HepG2 (cell line): ENCODE measurements at regions not wholly inside any gene's neighbourhood (a gene's known extent, or its start where the extent isn't known, plus 50 kb on each side); places are given as distances from the start of the nearest gene placed in this dataset.

Source experiments
- ATAC-seq: fragments of 200-7000 bp; cut with Tn5 transposase; 3 replicates; pipeline ENCODE4 v1.9.1; 2020; ENCODE audit warnings: mild to moderate bottlenecking, moderate library complexity
- BruUV-seq: library from RNA; stranded (reverse); fragments of 400-500 nt; replicated peaks from 2 replicates; lab custom pipeline; 2021; lab: Mats Ljungman, UMichigan
- CTCF ChIA-PET: fragments of 300-600 bp; formaldehyde crosslinking; extraction: SDS; loops from one replicate; lab custom pipeline; 2021; ENCODE audit warnings: low total read pairs, inconsistent platforms, low intra/inter-chr PET ratio; lab: Yijun Ruan, JAX
- POLR2A ChIA-PET: fragments of 350-600 bp; sonication (Branson Sonifier 250); formaldehyde crosslinking; loops from one replicate; lab custom pipeline; 2020; ENCODE audit warnings: antibody characterized with exemption, inconsistent platforms; lab: Yijun Ruan, JAX
- DNase-seq: peaks from one replicate; pipeline ENCODE4 v3.0.0-alpha.2; 2015; ENCODE audit warnings: low spot score
- FAIRE-seq: peaks from 3 replicates; lab custom pipeline; 2011; peaks lifted over from hg19 to GRCh38; lab: Jason Lieb, UNC
- H2AFZ ChIP-seq: one replicate; pipeline ENCODE4 v1.6.1; 2011; ENCODE audit warnings: low read length, inconsistent platforms
- H3K27ac ChIP-seq: fragments of 300-600 bp; 3 replicates; pipeline ENCODE4 v1.8.0; 2011; ENCODE audit warnings: mixed run types, mild to moderate bottlenecking, mixed read lengths, low read length, inconsistent platforms; ENCODE audit not compliant: insufficient read depth; ENCODE audit errors: extremely low read length
- H3K27me3 ChIP-seq, 2 experiments: fragments of 200-600 bp in 1 of 2; 2 replicates in 1 of 2; 3 replicates in 1 of 2; pipeline versions ENCODE4 v1.6.0 to v1.8.0; 2011; ENCODE audit warnings: low read length in 2 of 2, mild to moderate bottlenecking in 2 of 2, moderate library complexity in 2 of 2, inconsistent platforms in 1 of 2; ENCODE audit not compliant: insufficient read depth in 2 of 2, control insufficient read depth in 1 of 2
- H3K36me3 ChIP-seq, 2 experiments: fragments of 200-600 bp in 1 of 2; replicated peaks in 1 of 2; 2 replicates in 1 of 2; 3 replicates in 1 of 2; pipeline versions ENCODE4 v1.5.1 to v1.8.0; 2011; ENCODE audit warnings: low read length in 2 of 2, inconsistent platforms in 1 of 2; ENCODE audit not compliant: insufficient read depth in 2 of 2, control insufficient read depth in 1 of 2
- H3K4me1 ChIP-seq: 2 replicates; pipeline ENCODE4 v1.5.1; 2012; ENCODE audit warnings: low read length, inconsistent platforms; ENCODE audit not compliant: insufficient read depth
- H3K4me2 ChIP-seq: 2 replicates; pipeline ENCODE4 v1.6.0; 2011; ENCODE audit warnings: low read depth, low read length, inconsistent platforms
- H3K4me3 ChIP-seq, 3 experiments: fragments of 200-600 bp in 1 of 3; sonication (generic), shearing (Covaris generic) in 1 of 3; replicated peaks in 1 of 3; 2 replicates each; pipeline ENCODE4 v1.5.1; 2011 to 2016; ENCODE audit warnings: low read length in 3 of 3, inconsistent platforms in 2 of 3, low read depth in 2 of 3, mild to moderate bottlenecking in 2 of 3, control low read depth in 1 of 3, mixed read lengths in 1 of 3; ENCODE audit not compliant: insufficient read depth in 1 of 3
- H3K79me2 ChIP-seq: one replicate; pipeline ENCODE4 v1.6.1; 2011; ENCODE audit warnings: low read length, inconsistent platforms; ENCODE audit not compliant: insufficient read depth
- H3K9ac ChIP-seq: 2 replicates; pipeline ENCODE4 v1.6.0; 2011; ENCODE audit warnings: mild to moderate bottlenecking, low read depth, low read length, inconsistent platforms; ENCODE audit not compliant: insufficient read depth
- H3K9me3 ChIP-seq: 2 replicates; pipeline ENCODE4 v1.5.1; 2012; ENCODE audit warnings: mild to moderate bottlenecking, low read length
- H4K20me1 ChIP-seq: 2 replicates; pipeline ENCODE4 v1.6.0; 2011; ENCODE audit warnings: inconsistent platforms, mild to moderate bottlenecking, low read length, moderate library complexity; ENCODE audit not compliant: insufficient read depth
- CHD4 ChIP-seq: fragments of 200-600 bp; sonication (generic); IDR thresholded peaks from 2 replicates; pipeline ENCODE4 v1.7.0; 2017; ENCODE audit warnings: mild to moderate bottlenecking, low read length, borderline replicate concordance
- E2F5 ChIP-seq: sonication (generic); formaldehyde crosslinking; conservative IDR thresholded peaks from 2 replicates; pipeline ENCODE4 v1.4.0; 2020; ENCODE audit warnings: missing genetic modification reagents
- KAT8 ChIP-seq: IDR thresholded peaks from 2 replicates; pipeline ENCODE4 v1.6.1; 2016; ENCODE audit warnings: missing genetic modification reagents, missing compliant biosample characterization
- MTA3 ChIP-seq: sonication (generic); formaldehyde crosslinking; IDR thresholded peaks from 2 replicates; pipeline ENCODE4 v1.4.0; 2020; ENCODE audit warnings: missing genetic modification reagents
- NFE2L2 ChIP-seq: fragments of 150-350 bp; IDR thresholded peaks from 2 replicates; pipeline ENCODE4 v1.6.1; 2014; ENCODE audit warnings: low read length
- NRL ChIP-seq: sonication (generic); formaldehyde crosslinking; IDR thresholded peaks from 2 replicates; pipeline ENCODE4 v1.5.0; 2020; ENCODE audit warnings: missing genetic modification reagents, mild to moderate bottlenecking, moderate library complexity, borderline replicate concordance
- PLSCR1 ChIP-seq: sonication (generic); formaldehyde crosslinking; IDR thresholded peaks from 2 replicates; pipeline ENCODE4 v1.5.0; 2020; ENCODE audit warnings: missing genetic modification reagents, mild to moderate bottlenecking, borderline replicate concordance
- SRY ChIP-seq: sonication (generic); formaldehyde crosslinking; IDR thresholded peaks from 2 replicates; pipeline ENCODE4 v1.8.0; 2022; ENCODE audit warnings: mild to moderate bottlenecking, missing genetic modification reagents
- ZBTB46 ChIP-seq: sonication (generic); formaldehyde crosslinking; IDR thresholded peaks from 2 replicates; pipeline ENCODE4 v1.4.0; 2020; ENCODE audit warnings: mild to moderate bottlenecking, missing genetic modification reagents, borderline replicate concordance
- ZNF253 ChIP-seq: sonication (generic); formaldehyde crosslinking; IDR thresholded peaks from 2 replicates; pipeline ENCODE4 v1.8.0; 2022; ENCODE audit warnings: mild to moderate bottlenecking, missing genetic modification reagents, borderline replicate concordance
- WGBS: methylation state at CpG from one replicate; pipeline ENCODE4 v1.1.6; 2017; ENCODE audit warnings: low lambda C conversion rate; 5-methylcytosine and 5-hydroxymethylcytosine counted together
- in situ Hi-C: cut with HindIII; loops from 2 replicates; pipeline ENCODE4 v1.10.0; 2017; ENCODE audit warnings: low pct_unique_long_range_greater_than_20kb; ENCODE audit not compliant: extremely low pct_ligation_motif_present
- intact Hi-C: fragments of 100-400 bp; cut with micrococcal nuclease; formaldehyde crosslinking; loops from one replicate; pipeline ENCODE4 v1.10.0; 2022; ENCODE audit not compliant: unreplicated experiment

DNA sequence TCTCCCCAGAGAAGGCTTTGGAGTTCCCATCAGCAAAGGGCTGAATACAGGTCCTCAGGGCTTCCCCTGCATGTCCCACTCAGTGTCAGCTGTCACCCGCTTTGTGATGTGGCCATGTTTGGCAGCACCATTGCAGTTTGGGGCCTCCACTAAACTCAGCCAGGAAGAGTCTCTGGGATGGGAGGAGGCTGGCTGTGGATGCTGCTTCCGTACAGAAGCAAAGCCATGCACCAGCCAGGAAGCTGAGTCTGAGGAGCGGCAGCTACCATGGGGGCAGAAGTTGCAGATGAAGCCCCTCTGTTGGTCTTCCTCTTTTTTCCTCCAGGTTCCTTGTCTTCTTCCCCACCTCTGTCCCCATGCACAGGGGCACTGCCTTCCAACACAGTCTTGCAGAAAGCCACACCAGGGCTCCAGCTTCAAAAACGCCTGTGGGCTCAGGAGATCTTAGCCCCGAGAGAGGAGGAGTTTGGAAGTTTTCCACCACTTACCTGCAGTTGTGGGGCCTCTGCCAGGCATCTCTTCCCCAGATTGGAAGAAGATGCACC, 416.8 kb downstream of the NPHP4 start:
- in situ Hi-C loops (no loop called here), intact Hi-C loops (no loop called here)
- Histone ChIP-seq H3K27me3 (no peaks in the 10 kb centered on the region; a peak in 2 of 5 replicates), H4K20me1 (no peaks in the 10 kb centered on the region), H2AFZ (no peak overlapping the region), H3K4me3 (no peak overlapping the region), H3K4me2 (no peak overlapping the region), H3K9ac (no peak overlapping the region), H3K9me3 (no peaks in the 10 kb centered on the region), H3K79me2 (no peaks in the 10 kb centered on the region), H3K4me1 (no peaks in the 10 kb centered on the region), H3K27ac (no peak overlapping the region), H3K36me3 (no peaks in the 10 kb centered on the region)
- TF ChIP-seq MTA3 (CRISPR knock-in tag) = no peak
- no peak for TF ChIP-seq KAT8 (CRISPR knock-in tag)
- TF ChIP-seq ZNF253 (CRISPR knock-in tag) = no peak
- TF ChIP-seq ZBTB46 = no peak
- no peak for TF ChIP-seq NRL (CRISPR knock-in tag)
- TF ChIP-seq E2F5 (CRISPR knock-in tag) = no peak
- no peak for TF ChIP-seq PLSCR1 (CRISPR knock-in tag)
- TF ChIP-seq NFE2L2 = no peak
- no peak for TF ChIP-seq CHD4
- no peak for TF ChIP-seq SRY (CRISPR knock-in tag)
- no TSS peak for BruUV-seq
- POLR2A ChIA-PET = no interaction called here
- no peak for DNase-seq
- ATAC-seq = no peak
- 51% methylated on average over 5 of the region's 5 CpGs for WGBS
- CTCF ChIA-PET = no interaction called here
- FAIRE-seq = no peak
